ENCODE measurements at regions not wholly inside any gene's neighbourhood (a gene's known extent, or its start where the extent isn't known, plus 50 kb on each side); places are given as distances from the start of the nearest gene placed in this dataset.

GRCh38 chr2:42965910-42966309 lies 173.5 kb upstream of the HAAO start:
- DNase-seq (ENCODE audit: low read depth, low spot score) (no peak), FAIRE-seq (no peak), ATAC-seq (no peak)
- in situ Hi-C loops (cut with MboI) = no loop called here
- Histone ChIP-seq H3K4me2 (ENCODE audit: control insufficient read depth, insufficient read depth) (no peak overlapping the region), H3K9me3 (replicated peaks; ENCODE audit: control insufficient read depth, insufficient read depth, low read length) (no peaks in the 10 kb centered on the region), H3K9ac (ENCODE audit: control insufficient read depth, insufficient read depth, low read length) (no peak overlapping the region), H3K4me3 (no peak overlapping the region), H3K36me3 (ENCODE audit: control insufficient read depth in 2 of 2, insufficient read depth in 2 of 2, low read length in 1 of 2) (no peaks in the 10 kb centered on the region), H2AFZ (ENCODE audit: control insufficient read depth, low read depth, low read length) (no peak overlapping the region), H3K4me1 (ENCODE audit: control insufficient read depth, insufficient read depth, low read length) (peaks cover 10% of the 10 kb centered on the region), H3K27ac (ENCODE audit: control insufficient read depth, insufficient read depth) (no peak overlapping the region), H3K79me2 (ENCODE audit: control insufficient read depth, insufficient read depth, low read length) (no peaks in the 10 kb centered on the region), H3K27me3 (replicated peaks in 1 of 2; ENCODE audit: control insufficient read depth in 2 of 2, insufficient read depth in 2 of 2, low read length in 1 of 2) (peaks cover 0 to 2% of the 10 kb centered on the region in 2 experiments; a peak in 2 of 4 replicates), H4K20me1 (ENCODE audit: control insufficient read depth, insufficient read depth) (no peaks in the 10 kb centered on the region)
- RAD21 ChIA-PET (ENCODE audit: unreplicated experiment) = interaction anchor here (2.4 kb wide), 1 partner anchor 9 kb away, joined by 12 read pairs; no protein-coding TSS in a partner anchor
- intact Hi-C loops (cut with micrococcal nuclease; ENCODE audit: unreplicated experiment) = no loop called here
- TF ChIP-seq ZBTB11 (CRISPR knock-in tag; IDR thresholded peaks at IDR 0.05) (no peak), IRF5 (IDR thresholded peaks at IDR 0.05; ENCODE audit: borderline replicate concordance) (no peak), HCFC1 (IDR thresholded peaks at IDR 0.05; ENCODE audit: low read length) (no peak), USF2 (IDR thresholded peaks at IDR 0.05; ENCODE audit: borderline replicate concordance, low read depth, low read length) (no peak), E2F4 (IDR thresholded peaks at IDR 0.05; ENCODE audit: low read depth, low read length) (no peak), HDAC2 (IDR thresholded peaks at IDR 0.05) (no peak), YBX1 (IDR thresholded peaks at IDR 0.05) (no peak), CTCF (IDR thresholded peaks at IDR 0.05 in 2 of 3, conservative IDR thresholded peaks at IDR 0.05 in 1 of 3; ENCODE audit: control insufficient read depth in 2 of 3, extremely low read depth in 1 of 3, insufficient read depth in 1 of 3, low read depth in 3 of 3, low read length in 3 of 3) (no peak), MYC (IDR thresholded peaks at IDR 0.05; ENCODE audit: insufficient read depth, insufficient read length, insufficient replicate concordance, low read length, severe bottlenecking) (no peak), ZBTB4 (CRISPR knock-in tag; IDR thresholded peaks at IDR 0.05) (no peak)
- CTCF ChIA-PET = interaction anchor here (0.9 kb wide), 2 partner anchors 138 to 202 kb away, joined by 3 read pairs; no protein-coding TSS in a partner anchor
- BruUV-seq (replicated peaks) = no TSS peak
- SMC1A ChIA-PET (ENCODE audit: uncharacterized antibody, unreplicated experiment) = no interaction called here
- POLR2A ChIA-PET = no interaction called here
- WGBS (ENCODE audit: insufficient coverage, insufficient replicate concordance, low lambda C conversion rate, missing lambda C conversion rate) = 49% methylated on average over 5 of the region's 5 CpGs
